HCT116 (cell line): ENCODE measurements at regions not wholly inside any gene's neighbourhood (a gene's known extent, or its start where the extent isn't known, plus 50 kb on each side); places are given as distances from the start of the nearest gene placed in this dataset.

Experiments used
- ATAC-seq: fragments of 200-7000 bp; cut with Tn5 transposase; 2 replicates; pipeline ENCODE4 v1.9.1; 2020; ENCODE audit warnings: mild to moderate bottlenecking, moderate library complexity
- BruUV-seq: library from RNA; stranded (reverse); fragments of 400-500 nt; replicated peaks from 2 replicates; lab custom pipeline; 2021; lab: Mats Ljungman, UMichigan
- CTCF ChIA-PET: fragments of 300-600 bp; sonication (Branson Sonifier 250); formaldehyde crosslinking; loops from one replicate; lab custom pipeline; 2021; ENCODE audit warnings: antibody characterized with exemption; lab: Charles Lee
- POLR2A ChIA-PET: fragments of 300-600, 350-600 bp; sonication (Branson Sonifier 250); formaldehyde crosslinking; loops from one replicate; lab custom pipeline; 2021; ENCODE audit warnings: antibody characterized with exemption; lab: Charles Lee
- RAD21 ChIA-PET, 2 experiments: fragments of 300-600 bp; sonication (Branson Sonifier 250); formaldehyde crosslinking; loops; one replicate each; lab custom pipeline; 2023; ENCODE audit warnings: low total read pairs in 2 of 2; ENCODE audit not compliant: uncharacterized antibody in 2 of 2, unreplicated experiment in 2 of 2, low non-redundant PET in 1 of 2; lab: Charles Lee
- DNase-seq: peaks from one replicate; pipeline ENCODE4 v3.0.0-alpha.2; 2010; ENCODE audit warnings: low read depth, low spot score
- H2AFZ ChIP-seq: fragments of 200-600 bp; shearing (Covaris generic), sonication (generic); 2 replicates; pipeline ENCODE4 v1.6.1; 2017; ENCODE audit warnings: low read depth, mixed run types, mixed read lengths, antibody characterized with exemption, low read length; ENCODE audit not compliant: poor library complexity, severe bottlenecking
- H3K27ac ChIP-seq: 2 replicates; pipeline ENCODE4 v1.5.1; 2012; ENCODE audit warnings: low read depth, low read length
- H3K27me3 ChIP-seq: fragments of 200-600 bp; sonication (generic); 2 replicates; pipeline ENCODE4 v1.6.1; 2016; ENCODE audit warnings: mixed run types, low read length, mixed read lengths; ENCODE audit not compliant: insufficient read depth
- H3K36me3 ChIP-seq, 2 experiments: fragments of 200-500 bp in 1 of 2; fragments of 200-600 bp in 1 of 2; sonication (Bioruptor generic) in 1 of 2; sonication (generic) in 1 of 2; 2 replicates each; pipeline versions ENCODE4 v1.5.1 to v1.6.1; 2014 to 2016; ENCODE audit warnings: low read length in 2 of 2, inconsistent platforms in 1 of 2, mixed read lengths in 1 of 2, mixed run types in 1 of 2; ENCODE audit not compliant: insufficient read depth in 2 of 2, control insufficient read depth in 1 of 2
- H3K4me1 ChIP-seq, 2 experiments: fragments of 200-600 bp in 1 of 2; sonication (generic) in 1 of 2; 2 replicates each; pipeline versions ENCODE4 v1.5.1 to v1.6.1; 2012 to 2017; ENCODE audit warnings: low read length in 2 of 2, inconsistent platforms in 1 of 2, mild to moderate bottlenecking in 1 of 2, mixed read lengths in 1 of 2, mixed run types in 1 of 2, moderate library complexity in 1 of 2; ENCODE audit not compliant: insufficient read depth in 2 of 2, control insufficient read depth in 1 of 2
- H3K4me2 ChIP-seq: fragments of 200-600 bp; sonication (generic); 2 replicates; pipeline ENCODE4 v1.6.1; 2017; ENCODE audit warnings: mixed run types, low read length, mixed read lengths
- H3K4me3 ChIP-seq, 2 experiments: fragments of 200-600 bp in 1 of 2; sonication (generic) in 1 of 2; replicated peaks in 1 of 2; 2 replicates each; pipeline ENCODE4 v1.5.1; 2011 to 2016; ENCODE audit warnings: low read length in 2 of 2, control low read depth in 1 of 2, low read depth in 1 of 2, mild to moderate bottlenecking in 1 of 2, mixed read lengths in 1 of 2, mixed run types in 1 of 2
- H3K79me2 ChIP-seq: fragments of 200-600 bp; sonication (generic); 2 replicates; pipeline ENCODE4 v1.6.1; 2017; ENCODE audit warnings: mild to moderate bottlenecking, mixed run types, low read length, moderate library complexity, mixed read lengths; ENCODE audit not compliant: insufficient read depth
- H3K9ac ChIP-seq: fragments of 200-600 bp; sonication (generic); 2 replicates; pipeline ENCODE4 v1.6.1; 2016; ENCODE audit warnings: low read length, mixed read lengths
- H3K9me2 ChIP-seq: fragments of 200-600 bp; sonication (generic), shearing (Covaris generic); 2 replicates; pipeline ENCODE4 v1.6.1; 2017; ENCODE audit warnings: mixed run types, mild to moderate bottlenecking, moderate library complexity; ENCODE audit not compliant: insufficient read depth
- H3K9me3 ChIP-seq, 2 experiments: fragments of 200-500 bp in 1 of 2; fragments of 200-600 bp in 1 of 2; sonication (Bioruptor generic) in 1 of 2; sonication (generic) in 1 of 2; 2 replicates each; pipeline ENCODE4 v1.6.1; 2014 to 2017; ENCODE audit warnings: low read length in 2 of 2, mixed read lengths in 2 of 2, inconsistent platforms in 1 of 2, low read depth in 1 of 2, mild to moderate bottlenecking in 1 of 2, mixed run types in 1 of 2, moderate library complexity in 1 of 2; ENCODE audit not compliant: control insufficient read depth in 1 of 2, insufficient read depth in 1 of 2
- H4K20me1 ChIP-seq: fragments of 200-600 bp; sonication (generic), shearing (Covaris generic); 2 replicates; pipeline ENCODE4 v1.6.1; 2017; ENCODE audit warnings: mixed run types, mild to moderate bottlenecking, moderate library complexity; ENCODE audit not compliant: insufficient read depth
- CBX3 ChIP-seq: IDR thresholded peaks from 2 replicates; pipeline ENCODE4 v1.6.1; 2012; ENCODE audit warnings: low read depth
- CEBPB ChIP-seq: IDR thresholded peaks from 2 replicates; pipeline ENCODE4 v1.6.1; 2012; ENCODE audit warnings: low read depth
- EGR1 ChIP-seq: IDR thresholded peaks from 2 replicates; pipeline ENCODE4 v1.6.1; 2012; ENCODE audit warnings: low read depth
- ELF1 ChIP-seq: IDR thresholded peaks from 2 replicates; pipeline ENCODE4 v1.6.1; 2012; ENCODE audit warnings: low read depth, borderline replicate concordance
- EZH2phosphoT487 ChIP-seq: fragments of 200-600 bp; IDR thresholded peaks from 2 replicates; pipeline ENCODE4 v1.6.1; 2018; ENCODE audit warnings: antibody characterized with exemption, borderline replicate concordance
- FOSL1 ChIP-seq: IDR thresholded peaks from 2 replicates; pipeline ENCODE4 v1.6.1; 2012; ENCODE audit warnings: low read depth
- POLR2A ChIP-seq: IDR thresholded peaks from 2 replicates; pipeline ENCODE4 v1.7.0; 2011; ENCODE audit warnings: borderline replicate concordance; ENCODE audit not compliant: insufficient read depth, insufficient read length; ENCODE audit errors: extremely low read depth
- RAD21 ChIP-seq: IDR thresholded peaks from 2 replicates; pipeline ENCODE4 v1.6.1; 2012; ENCODE audit warnings: low read depth, mild to moderate bottlenecking
- SRF ChIP-seq: IDR thresholded peaks from 2 replicates; pipeline ENCODE4 v1.6.1; 2012; ENCODE audit warnings: low read depth
- YY1 ChIP-seq: IDR thresholded peaks from 2 replicates; pipeline ENCODE4 v1.6.1; 2011; ENCODE audit warnings: low read length, low read depth, moderate library complexity, mild to moderate bottlenecking; ENCODE audit not compliant: insufficient replicate concordance; ENCODE audit errors: extremely low read depth
- ZFX ChIP-seq: fragments of 450-650 bp; IDR thresholded peaks from 2 replicates; pipeline ENCODE4 v1.6.1; 2017
- intact Hi-C: fragments of 100-400 bp; cut with micrococcal nuclease; formaldehyde crosslinking; loops from 2 replicates; pipeline ENCODE4 v1.10.0; 2022
- TF ChIP-seq, protein P1 (sequence below): IDR thresholded peaks from 2 replicates; pipeline ENCODE4 v1.6.1; 2012
- TF ChIP-seq, protein P2 (sequence below), 3 experiments: fragments of 200-600 bp in 1 of 3; sonication (generic) in 1 of 3; IDR thresholded peaks in 2 of 3; conservative IDR thresholded peaks in 1 of 3; 2 replicates each; pipeline ENCODE4 v1.5.1; 2012 to 2017; ENCODE audit warnings: low read depth in 2 of 3, low read length in 2 of 3, antibody characterized with exemption in 1 of 3, borderline replicate concordance in 1 of 3, control low read depth in 1 of 3, mild to moderate bottlenecking in 1 of 3, mixed read lengths in 1 of 3, mixed run types in 1 of 3, moderate library complexity in 1 of 3; ENCODE audit not compliant: insufficient read depth in 1 of 3
- TF ChIP-seq, protein P3 (sequence below): IDR thresholded peaks from 2 replicates; pipeline ENCODE4 v1.6.1; 2011; ENCODE audit warnings: mild to moderate bottlenecking, low read length, moderate library complexity; ENCODE audit not compliant: insufficient replicate concordance; ENCODE audit errors: extremely low read depth

DNA sequence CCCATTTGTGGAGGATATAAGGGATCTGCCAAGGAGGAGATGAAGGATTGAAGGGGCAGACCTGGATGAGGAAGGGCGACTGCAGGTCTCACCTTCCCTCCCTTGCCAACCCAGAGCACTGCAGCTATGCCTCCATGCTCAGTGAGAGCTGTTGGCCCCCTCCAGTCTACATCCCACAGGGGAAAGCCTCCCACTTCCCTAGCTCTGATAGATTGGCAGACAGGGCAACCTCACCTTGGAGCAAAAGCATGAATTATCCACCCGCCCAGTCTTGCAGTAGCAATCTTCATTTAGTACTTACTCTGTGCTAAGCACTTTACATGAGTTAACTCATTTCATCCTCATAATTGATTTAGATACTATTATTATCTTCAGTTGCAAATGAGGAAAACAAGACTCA is 70.4 kb upstream of the SMNDC1 start:
- intact Hi-C loops, result no loop called here
- ATAC-seq, result no peak
- CTCF ChIA-PET, result no interaction called here

More for the DNA sequence above, 70.4 kb upstream of the SMNDC1 start:
- TF ChIP-seq RAD21, result no peak
- TF ChIP-seq SRF, result no peak
- TF ChIP-seq EZH2phosphoT487, result no peak
- no peak for TF ChIP-seq CEBPB
- TF ChIP-seq, protein P1, sequence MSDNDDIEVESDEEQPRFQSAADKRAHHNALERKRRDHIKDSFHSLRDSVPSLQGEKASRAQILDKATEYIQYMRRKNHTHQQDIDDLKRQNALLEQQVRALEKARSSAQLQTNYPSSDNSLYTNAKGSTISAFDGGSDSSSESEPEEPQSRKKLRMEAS, result no peak
- TF ChIP-seq POLR2A, result no peak
- no peak for TF ChIP-seq YY1
- TF ChIP-seq, protein P2, sequence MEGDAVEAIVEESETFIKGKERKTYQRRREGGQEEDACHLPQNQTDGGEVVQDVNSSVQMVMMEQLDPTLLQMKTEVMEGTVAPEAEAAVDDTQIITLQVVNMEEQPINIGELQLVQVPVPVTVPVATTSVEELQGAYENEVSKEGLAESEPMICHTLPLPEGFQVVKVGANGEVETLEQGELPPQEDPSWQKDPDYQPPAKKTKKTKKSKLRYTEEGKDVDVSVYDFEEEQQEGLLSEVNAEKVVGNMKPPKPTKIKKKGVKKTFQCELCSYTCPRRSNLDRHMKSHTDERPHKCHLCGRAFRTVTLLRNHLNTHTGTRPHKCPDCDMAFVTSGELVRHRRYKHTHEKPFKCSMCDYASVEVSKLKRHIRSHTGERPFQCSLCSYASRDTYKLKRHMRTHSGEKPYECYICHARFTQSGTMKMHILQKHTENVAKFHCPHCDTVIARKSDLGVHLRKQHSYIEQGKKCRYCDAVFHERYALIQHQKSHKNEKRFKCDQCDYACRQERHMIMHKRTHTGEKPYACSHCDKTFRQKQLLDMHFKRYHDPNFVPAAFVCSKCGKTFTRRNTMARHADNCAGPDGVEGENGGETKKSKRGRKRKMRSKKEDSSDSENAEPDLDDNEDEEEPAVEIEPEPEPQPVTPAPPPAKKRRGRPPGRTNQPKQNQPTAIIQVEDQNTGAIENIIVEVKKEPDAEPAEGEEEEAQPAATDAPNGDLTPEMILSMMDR (IDR thresholded peaks at IDR 0.05 in 2 of 3, conservative IDR thresholded peaks at IDR 0.05 in 1 of 3; ENCODE audit: borderline replicate concordance in 1 of 3, insufficient read depth in 1 of 3, low read depth in 2 of 3, low read length in 2 of 3), result no peak
- TF ChIP-seq CBX3, result no peak
- no peak for TF ChIP-seq EGR1
- TF ChIP-seq, protein P3, sequence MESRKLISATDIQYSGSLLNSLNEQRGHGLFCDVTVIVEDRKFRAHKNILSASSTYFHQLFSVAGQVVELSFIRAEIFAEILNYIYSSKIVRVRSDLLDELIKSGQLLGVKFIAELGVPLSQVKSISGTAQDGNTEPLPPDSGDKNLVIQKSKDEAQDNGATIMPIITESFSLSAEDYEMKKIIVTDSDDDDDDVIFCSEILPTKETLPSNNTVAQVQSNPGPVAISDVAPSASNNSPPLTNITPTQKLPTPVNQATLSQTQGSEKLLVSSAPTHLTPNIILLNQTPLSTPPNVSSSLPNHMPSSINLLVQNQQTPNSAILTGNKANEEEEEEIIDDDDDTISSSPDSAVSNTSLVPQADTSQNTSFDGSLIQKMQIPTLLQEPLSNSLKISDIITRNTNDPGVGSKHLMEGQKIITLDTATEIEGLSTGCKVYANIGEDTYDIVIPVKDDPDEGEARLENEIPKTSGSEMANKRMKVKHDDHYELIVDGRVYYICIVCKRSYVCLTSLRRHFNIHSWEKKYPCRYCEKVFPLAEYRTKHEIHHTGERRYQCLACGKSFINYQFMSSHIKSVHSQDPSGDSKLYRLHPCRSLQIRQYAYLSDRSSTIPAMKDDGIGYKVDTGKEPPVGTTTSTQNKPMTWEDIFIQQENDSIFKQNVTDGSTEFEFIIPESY, result no peak
- TF ChIP-seq ZFX, result no peak
- TF ChIP-seq ELF1, result no peak
- TF ChIP-seq FOSL1, result no peak
- no peak for DNase-seq
- H3K4me1 ChIP-seq, result peaks cover 10 to 42% of the 10 kb centered on the region in 2 experiments
- no peaks in the 10 kb centered on the region for H3K79me2 ChIP-seq
- no peak overlapping the region for H3K27ac ChIP-seq
- H4K20me1 ChIP-seq, result no peaks in the 10 kb centered on the region
- RAD21 ChIA-PET, result no interaction called here
- no peak overlapping the region for H2AFZ ChIP-seq
- H3K27me3 ChIP-seq, result no peaks in the 10 kb centered on the region; the same call in 1 of the 2 replicates
- no peaks in the 10 kb centered on the region for H3K9me2 ChIP-seq
- POLR2A ChIA-PET, result interaction anchor here (0.8 kb wide), 1 partner anchor 13 kb away, joined by 3 read pairs; no protein-coding TSS in a partner anchor
- no peak overlapping the region for H3K9ac ChIP-seq
- no peaks in the 10 kb centered on the region for H3K36me3 ChIP-seq
- H3K9me3 ChIP-seq, result no peaks in the 10 kb centered on the region
- no TSS peak for BruUV-seq
- no peak overlapping the region for H3K4me2 ChIP-seq
- H3K4me3 ChIP-seq, result no peak overlapping the region
